ENCODE measurements at regions not wholly inside any gene's neighbourhood (a gene's known extent, or its start where the extent isn't known, plus 50 kb on each side); places are given as distances from the start of the nearest gene placed in this dataset.

DNA sequence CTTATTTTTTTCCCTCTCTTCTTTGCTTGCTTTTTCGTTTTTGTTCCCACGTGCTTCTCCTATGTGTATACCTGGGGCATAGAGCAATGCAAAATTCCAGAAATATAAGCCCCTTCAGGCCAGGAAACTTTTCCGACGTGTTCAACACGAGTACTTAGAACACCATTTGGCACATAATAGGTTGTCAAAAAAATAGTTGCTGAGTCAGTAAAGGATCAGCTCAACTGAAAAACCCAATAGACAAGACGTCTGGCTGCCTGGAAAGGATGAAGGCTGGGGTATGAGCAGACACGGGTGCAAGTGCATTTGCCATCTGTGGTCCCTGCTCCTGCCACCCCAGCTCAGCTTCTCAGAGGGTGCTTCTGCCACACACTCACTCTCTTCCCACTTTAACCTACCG lies 823.0 kb upstream of the SOX11 start:
- in situ Hi-C loops (cut with MboI; ENCODE audit: low pct_unique_long_range_greater_than_20kb in 2 of 9, low sequenced_read_pairs in 9 of 9, unreplicated experiment in 9 of 9): no loop called here

DNA sequence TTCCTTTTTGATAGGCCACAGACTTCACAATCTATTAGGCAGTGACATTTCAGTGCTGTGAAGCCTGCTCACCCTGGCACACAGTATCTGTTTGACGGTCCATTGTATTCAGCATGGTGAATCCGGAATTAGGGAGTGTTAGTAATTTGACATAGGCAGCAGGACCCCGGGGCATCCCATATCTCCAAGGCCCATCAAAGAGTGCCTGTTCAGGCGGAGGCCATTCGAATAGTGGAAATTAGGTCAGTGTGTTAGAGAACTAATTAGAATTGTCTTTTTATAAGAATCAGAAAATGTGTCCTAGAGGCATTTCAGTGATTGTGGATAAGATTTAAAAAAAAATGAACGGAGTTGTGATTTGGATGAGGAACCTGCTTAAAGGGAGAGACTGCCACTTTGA lies 818.8 kb upstream of the SOX11 start:
- WGBS, 10 experiments: 10 to 100% (median 39%) methylated on average over 4 to 6 of the region's 6 CpGs; no CpG with 5 or more reads in 3 of the 10 experiments
- in situ Hi-C loops (cut with MboI; ENCODE audit: low pct_unique_long_range_greater_than_20kb in 2 of 9, low sequenced_read_pairs in 9 of 9, unreplicated experiment in 9 of 9): no loop called here
- no peak for ATAC-seq (replicated peaks in 6 of 8)

More for the DNA sequence above, 823.0 kb upstream of the SOX11 start:
- H3K4me3 ChIP-seq: no peak overlapping the region
- no peak for ATAC-seq (replicated peaks in 6 of 8)
- H3K4me1 ChIP-seq (replicated peaks in 1 of 2): peaks cover 10 to 33% of the 10 kb centered on the region in 2 donors
- no peak overlapping the region for H3K27ac ChIP-seq
- WGBS, 10 experiments: 0 to 100% (median 49%) methylated on average over 1 to 7 of the region's 8 CpGs; no CpG with 5 or more reads in 2 of the 10 experiments

DNA sequence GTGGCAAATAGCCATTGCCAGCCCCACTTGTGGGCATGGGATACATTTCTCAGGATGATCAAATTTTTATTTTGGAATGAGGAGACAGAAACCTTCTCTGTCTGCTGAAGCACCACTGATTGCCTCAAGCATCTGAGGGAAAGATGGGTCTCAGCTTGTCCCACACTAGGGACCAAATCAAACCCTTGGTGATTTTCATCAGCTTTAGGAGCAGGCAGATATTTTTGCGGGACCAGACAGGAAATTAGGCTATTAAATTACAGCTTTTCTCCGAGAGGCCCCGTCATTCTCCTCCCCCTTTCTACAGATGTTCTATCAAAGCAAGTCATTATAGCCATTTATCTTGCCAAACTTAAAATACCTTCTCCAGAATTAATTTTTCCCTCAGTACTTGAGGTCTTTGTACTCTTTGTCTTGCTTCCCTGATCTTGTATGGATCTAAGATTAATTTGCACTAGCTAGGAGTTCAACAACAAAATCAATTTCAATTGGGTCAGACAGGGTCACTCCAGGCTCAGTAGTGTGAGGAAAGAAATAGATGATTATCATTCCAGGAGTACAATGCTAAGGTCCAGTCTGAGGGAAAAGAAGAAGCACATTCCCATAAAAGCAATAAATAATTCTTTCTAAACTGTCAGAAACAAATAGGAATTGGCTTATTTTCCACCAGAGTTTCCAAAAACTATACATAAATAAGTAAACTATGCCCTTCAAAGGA lies 818.1 kb upstream of the SOX11 start:
- in situ Hi-C loops (cut with MboI; ENCODE audit: low pct_unique_long_range_greater_than_20kb in 2 of 9, low sequenced_read_pairs in 9 of 9, unreplicated experiment in 9 of 9): no loop called here
- Histone ChIP-seq H3K27ac (no peak overlapping the region), H3K4me3 (no peak overlapping the region), H3K4me1 (replicated peaks in 1 of 2) (peaks cover 19 to 41% of the 10 kb centered on the region in 2 donors)
- 0 to 42% (median 0%) methylated on average over 1 to 3 of the region's 3 CpGs; no CpG with 5 or more reads in 1 of the 10 experiments for WGBS, 10 experiments
- peak in 4 of 8 experiments; percentile 14 to 76 (median 66) for ATAC-seq (replicated peaks in 6 of 8)

More for the DNA sequence above, 818.8 kb upstream of the SOX11 start:
- H3K4me1 ChIP-seq (replicated peaks in 1 of 2): peaks cover 19 to 41% of the 10 kb centered on the region in 2 donors
- H3K27ac ChIP-seq: no peak overlapping the region
- no peak overlapping the region for H3K4me3 ChIP-seq

DNA sequence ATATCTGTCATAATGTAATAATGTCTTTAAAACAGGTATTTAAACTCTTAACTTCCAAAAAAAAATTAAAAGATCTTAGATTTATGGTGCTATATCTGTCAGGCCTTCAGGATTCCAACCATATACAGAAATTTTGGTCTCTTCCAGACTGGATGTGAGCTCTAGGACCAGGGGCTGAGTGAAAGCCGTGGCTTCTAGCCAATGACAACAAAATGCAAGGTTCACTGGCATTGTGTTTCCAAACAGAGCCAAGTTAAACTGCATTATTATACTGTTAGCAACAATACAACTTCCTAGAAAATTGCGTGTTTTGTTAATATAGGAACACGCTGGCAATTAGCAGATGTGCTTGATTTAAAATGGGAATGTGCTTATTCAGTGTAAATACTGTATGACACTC lies 809.8 kb upstream of the SOX11 start:
- in situ Hi-C loops (cut with MboI; ENCODE audit: low pct_unique_long_range_greater_than_20kb in 2 of 9, low sequenced_read_pairs in 9 of 9, unreplicated experiment in 9 of 9): no loop called here
- WGBS, 10 experiments: 0 to 100% (median 83%) methylated on average over 1 to 3 of the region's 3 CpGs; no CpG with 5 or more reads in 3 of the 10 experiments
- H3K27ac ChIP-seq: no peak overlapping the region
- no peak overlapping the region for H3K4me3 ChIP-seq
- no peaks in the 10 kb centered on the region for H3K4me1 ChIP-seq (replicated peaks in 1 of 2)
- no peak for ATAC-seq (replicated peaks in 6 of 8)

DNA sequence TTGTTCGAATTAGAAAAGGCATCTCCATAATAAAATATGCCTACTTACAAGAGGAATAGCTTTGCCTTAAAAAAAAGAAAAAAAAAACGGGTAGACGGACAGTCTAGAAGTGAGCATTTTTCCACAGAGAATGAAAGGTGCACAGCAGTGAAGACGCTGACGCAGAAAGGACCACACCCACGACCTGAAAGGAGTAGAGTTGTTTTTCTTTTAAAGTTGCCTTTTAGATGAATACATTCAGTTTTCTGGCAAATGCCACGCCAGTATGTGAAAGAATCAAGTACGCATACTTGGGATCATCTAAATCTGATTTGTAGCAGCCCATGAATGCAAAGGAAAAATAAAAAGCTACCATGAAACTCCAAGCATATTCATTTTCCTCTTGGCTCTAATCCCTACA lies 809.2 kb upstream of the SOX11 start:
- WGBS, 10 experiments: 0 to 91% (median 64%) methylated on average over 4 to 8 of the region's 8 CpGs; no CpG with 5 or more reads in 2 of the 10 experiments
- no peak overlapping the region for H3K27ac ChIP-seq
- in situ Hi-C loops (cut with MboI; ENCODE audit: low pct_unique_long_range_greater_than_20kb in 2 of 9, low sequenced_read_pairs in 9 of 9, unreplicated experiment in 9 of 9): no loop called here

DNA sequence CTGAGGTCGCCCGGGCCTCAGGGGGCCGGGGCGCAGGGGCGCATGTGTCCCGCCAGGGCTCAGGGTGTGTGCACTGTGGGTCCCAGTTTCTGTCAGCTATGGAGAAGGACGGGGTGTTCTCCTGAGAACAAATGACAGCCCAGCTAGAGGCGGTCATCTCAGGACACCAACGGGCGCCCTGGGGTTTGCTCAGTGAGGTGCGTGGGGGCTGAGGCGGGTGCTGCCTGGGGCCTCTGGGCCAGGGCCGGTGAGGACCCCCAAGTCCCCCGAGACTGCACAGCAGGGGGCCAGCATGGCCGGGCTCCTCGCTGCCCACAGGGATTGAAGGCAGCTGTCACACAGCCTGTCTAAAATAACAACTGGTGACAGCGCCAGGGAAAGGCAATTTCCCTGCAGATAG lies 808.8 kb upstream of the SOX11 start:
- in situ Hi-C loops (cut with MboI; ENCODE audit: low pct_unique_long_range_greater_than_20kb in 2 of 9, low sequenced_read_pairs in 9 of 9, unreplicated experiment in 9 of 9): no loop called here
- Histone ChIP-seq H3K4me1 (replicated peaks in 1 of 2) (no peaks in the 10 kb centered on the region), H3K4me3 (no peak overlapping the region), H3K27ac (no peak overlapping the region)
- 39 to 100% (median 100%) methylated on average over 2 to 8 of the region's 17 CpGs; no CpG with 5 or more reads in 7 of the 10 experiments for WGBS, 10 experiments
- ATAC-seq (replicated peaks in 6 of 8): no peak

More for the DNA sequence above, 809.2 kb upstream of the SOX11 start:
- Histone ChIP-seq H3K4me1 (replicated peaks in 1 of 2) (no peaks in the 10 kb centered on the region), H3K4me3 (no peak overlapping the region)
- no peak for ATAC-seq (replicated peaks in 6 of 8)

DNA sequence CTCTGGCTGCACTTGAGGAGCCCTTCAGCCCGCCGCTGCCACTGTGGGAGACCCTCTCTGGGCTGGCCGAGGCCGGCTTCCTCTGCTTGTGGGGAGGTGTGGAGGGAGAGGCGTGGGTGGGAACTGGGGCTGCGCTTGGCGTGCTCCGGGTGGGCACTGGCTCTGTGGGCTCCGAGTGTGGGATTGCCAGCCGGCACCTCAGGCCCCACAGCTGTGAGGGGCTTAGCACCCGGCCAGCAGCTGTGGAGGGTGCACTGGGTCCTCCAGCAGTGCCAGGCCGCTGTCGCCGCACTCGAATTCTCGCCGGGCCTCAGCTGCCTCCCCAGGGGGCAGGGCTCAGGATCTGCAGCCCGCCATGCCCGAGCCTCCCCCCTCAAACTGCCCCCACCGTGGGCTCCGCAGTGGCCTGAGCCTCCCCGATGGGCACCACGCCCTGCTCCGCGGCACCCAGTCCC lies 808.0 kb upstream of the SOX11 start:
- Histone ChIP-seq H3K27ac (no peak overlapping the region), H3K4me1 (replicated peaks in 1 of 2) (no peaks in the 10 kb centered on the region), H3K4me3 (no peak overlapping the region)
- no peak for ATAC-seq (replicated peaks in 6 of 8)
- WGBS, 10 experiments: no CpG with 5 or more reads among the region's 25 CpGs
- in situ Hi-C loops (cut with MboI; ENCODE audit: low pct_unique_long_range_greater_than_20kb in 2 of 9, low sequenced_read_pairs in 9 of 9, unreplicated experiment in 9 of 9): no loop called here

DNA sequence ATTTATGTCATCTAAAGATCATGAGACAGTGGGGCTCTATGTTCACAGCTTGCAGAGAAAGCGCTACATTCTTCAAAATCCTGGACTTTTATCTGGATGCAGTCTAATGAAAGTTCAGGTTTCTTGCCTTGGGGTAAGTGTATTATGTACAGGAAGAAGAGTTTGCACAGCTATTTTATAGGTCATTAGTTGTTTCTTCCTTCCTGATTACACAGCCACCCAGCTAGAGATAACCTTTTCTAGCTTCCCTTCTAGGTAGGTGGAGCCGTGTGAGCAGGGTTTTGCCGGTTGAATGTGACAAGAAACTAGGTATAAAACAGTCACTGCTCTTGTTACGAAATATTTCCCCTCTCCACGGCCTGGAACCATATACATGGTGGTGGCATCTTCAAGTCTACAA lies 800.8 kb upstream of the SOX11 start:
- no peak for ATAC-seq (replicated peaks in 6 of 8)
- 0 to 97% (median 89%) methylated on average over 2 to 5 of the region's 5 CpGs; no CpG with 5 or more reads in 1 of the 10 experiments for WGBS, 10 experiments
- Histone ChIP-seq H3K4me1 (replicated peaks in 1 of 2) (no peaks in the 10 kb centered on the region), H3K27ac (no peak overlapping the region), H3K4me3 (no peak overlapping the region)
- in situ Hi-C loops (cut with MboI; ENCODE audit: low pct_unique_long_range_greater_than_20kb in 2 of 9, low sequenced_read_pairs in 9 of 9, unreplicated experiment in 9 of 9): no loop called here

DNA sequence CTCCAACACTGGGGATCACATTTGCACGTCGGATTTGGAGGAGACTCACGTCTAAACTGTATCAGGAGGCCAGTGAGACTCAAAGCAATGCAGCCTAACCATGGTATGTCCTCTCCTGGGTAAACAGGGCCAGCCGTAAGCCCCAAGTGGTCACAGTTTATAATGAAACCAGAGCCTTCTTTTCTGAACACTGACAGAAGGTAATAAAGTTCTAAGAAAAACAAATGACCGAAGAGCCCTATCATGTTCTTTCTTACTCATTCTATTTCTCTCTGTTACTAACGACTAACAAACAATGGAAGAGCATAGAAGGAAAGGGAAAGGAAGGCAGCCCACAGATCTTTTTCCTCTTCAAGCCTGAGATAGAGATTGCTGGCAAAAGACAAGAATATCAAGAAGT lies 796.8 kb upstream of the SOX11 start:
- in situ Hi-C loops (cut with MboI; ENCODE audit: low pct_unique_long_range_greater_than_20kb in 2 of 9, low sequenced_read_pairs in 9 of 9, unreplicated experiment in 9 of 9): no loop called here
- ATAC-seq (replicated peaks in 6 of 8): no peak
- WGBS, 10 experiments: 0 to 73% (median 34%) methylated on average over 1 to 6 of the region's 6 CpGs; no CpG with 5 or more reads in 2 of the 10 experiments

DNA sequence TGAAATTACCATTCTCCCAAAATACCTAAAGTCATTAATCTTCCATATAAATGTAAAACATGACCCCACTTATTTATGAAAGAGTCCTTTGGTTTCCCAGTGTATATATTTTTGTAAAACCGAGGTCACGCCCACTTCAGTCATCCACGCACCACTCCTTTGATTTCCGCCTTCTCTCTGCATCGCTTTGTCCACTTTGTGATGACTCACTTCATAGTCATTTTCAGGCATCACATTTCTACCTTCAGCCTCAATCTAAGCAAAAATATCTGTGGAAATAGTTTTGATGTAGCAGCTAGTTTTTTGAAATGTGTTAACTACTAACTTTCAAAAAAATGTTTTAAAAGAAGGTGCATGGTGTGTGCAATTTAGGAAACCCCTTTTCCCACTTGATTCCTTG lies 793.5 kb upstream of the SOX11 start:
- 0 to 100% (median 90%) methylated on average over 1 to 5 of the region's 5 CpGs for WGBS, 10 experiments
- no peak overlapping the region for H3K27ac ChIP-seq
- in situ Hi-C loops (cut with MboI; ENCODE audit: low pct_unique_long_range_greater_than_20kb in 2 of 9, low sequenced_read_pairs in 9 of 9, unreplicated experiment in 9 of 9): no loop called here

More for the DNA sequence above, 796.8 kb upstream of the SOX11 start:
- Histone ChIP-seq H3K4me3 (no peak overlapping the region), H3K4me1 (replicated peaks in 1 of 2) (peaks cover 0 to under 1% of the 10 kb centered on the region in 2 donors), H3K27ac (no peak overlapping the region)

DNA sequence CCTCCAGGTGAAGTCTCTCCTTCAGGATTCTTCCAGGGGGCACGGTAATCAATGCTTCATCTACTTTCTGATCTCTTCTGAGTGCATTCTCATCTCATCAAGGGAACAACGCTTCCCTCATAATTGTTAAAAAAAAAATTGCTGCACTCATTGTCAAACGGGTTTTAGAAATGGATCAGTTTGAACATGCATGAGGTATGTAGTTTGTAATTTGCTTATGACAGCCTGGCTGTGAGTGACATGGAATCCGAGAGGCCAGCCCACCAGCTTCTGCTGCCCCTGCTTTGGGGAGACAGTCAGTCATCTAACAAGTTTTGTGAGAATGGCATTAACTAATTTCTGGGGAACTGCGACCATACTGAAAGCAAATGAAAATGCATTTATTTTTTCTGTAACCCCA lies 791.9 kb upstream of the SOX11 start:
- no peak overlapping the region for H3K27ac ChIP-seq
- in situ Hi-C loops (cut with MboI; ENCODE audit: low pct_unique_long_range_greater_than_20kb in 2 of 9, low sequenced_read_pairs in 9 of 9, unreplicated experiment in 9 of 9): no loop called here
- no peak for ATAC-seq (replicated peaks in 6 of 8)
- H3K4me1 ChIP-seq (replicated peaks in 1 of 2): peaks cover 12 to 16% of the 10 kb centered on the region in 2 donors
- 0 to 94% (median 79%) methylated on average over 1 to 5 of the region's 5 CpGs; no CpG with 5 or more reads in 1 of the 10 experiments for WGBS, 10 experiments
- H3K4me3 ChIP-seq: no peak overlapping the region

More for the DNA sequence above, 793.5 kb upstream of the SOX11 start:
- ATAC-seq (replicated peaks in 6 of 8): no peak
- Histone ChIP-seq H3K4me1 (replicated peaks in 1 of 2) (peaks cover 11 to 12% of the 10 kb centered on the region in 2 donors), H3K4me3 (no peak overlapping the region)

DNA sequence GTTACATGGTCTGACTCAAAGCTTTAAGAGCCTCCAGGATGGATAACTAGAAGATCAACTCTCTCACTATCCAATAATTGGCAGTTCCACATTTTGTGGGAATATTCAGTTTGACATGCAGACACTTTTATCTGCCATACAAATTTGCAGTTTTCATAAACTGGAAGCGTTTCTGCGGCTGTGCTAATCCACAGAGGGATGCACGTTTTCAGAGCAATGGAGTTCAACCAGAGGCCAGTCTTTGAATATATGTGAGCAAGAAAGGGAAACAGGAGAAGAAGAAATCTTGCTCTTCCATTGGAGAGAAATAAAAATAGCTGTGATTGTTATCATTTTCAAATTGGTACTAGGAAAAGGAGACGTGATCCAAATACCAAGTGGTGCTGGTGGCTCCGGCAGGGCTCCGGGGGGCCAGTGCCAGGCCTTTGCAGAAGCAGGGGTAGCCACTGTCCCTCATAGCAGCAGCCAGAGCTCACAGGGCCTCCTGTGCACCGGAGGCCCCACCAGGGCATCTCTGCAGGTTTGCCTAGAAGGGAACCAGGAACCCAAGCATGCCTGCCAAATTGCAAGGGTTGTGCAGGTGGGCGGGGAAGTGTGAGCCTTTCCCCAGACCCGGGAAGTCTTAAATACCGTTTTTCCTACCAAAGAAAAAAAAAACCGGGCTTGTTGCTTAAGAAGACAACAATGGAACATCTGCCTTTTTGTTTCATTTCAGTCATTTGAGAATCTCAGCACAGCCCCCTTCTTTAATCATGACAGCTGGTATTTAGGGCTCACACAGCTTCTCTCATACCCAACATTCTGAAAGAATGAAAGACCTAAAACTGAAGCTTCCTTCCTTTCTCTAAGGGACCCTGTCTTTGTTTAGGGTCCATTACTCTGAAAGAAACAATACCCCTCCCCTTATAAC lies 791.1 kb upstream of the SOX11 start:
- peak in 4 of 8 experiments; percentile 30 to 60 (median 49) for ATAC-seq (replicated peaks in 6 of 8)
- H3K4me3 ChIP-seq: no peak overlapping the region
- 0 to 67% (median 40%) methylated on average over 1 to 8 of the region's 11 CpGs; no CpG with 5 or more reads in 1 of the 10 experiments for WGBS, 10 experiments
- in situ Hi-C loops (cut with MboI; ENCODE audit: low pct_unique_long_range_greater_than_20kb in 2 of 9, low sequenced_read_pairs in 9 of 9, unreplicated experiment in 9 of 9): no loop called here
- H3K27ac ChIP-seq: no peak overlapping the region
- H3K4me1 ChIP-seq (replicated peaks in 1 of 2): peaks cover 12 to 16% of the 10 kb centered on the region in 2 donors

Measured in motor neuron (in vitro differentiated cells).